ENCODE measurements at regions not wholly inside any gene's neighbourhood (a gene's known extent, or its start where the extent isn't known, plus 50 kb on each side); places are given as distances from the start of the nearest gene placed in this dataset.
A peak's percentile ranks its signal among the peaks of the same experiment; 100 is the strongest.

- no peak overlapping the region for H3K4me3 Mint-ChIP-seq
- ChIA-PET CTCF (no interaction called here), POLR2A (no interaction called here)
- H3K27ac Mint-ChIP-seq, result no peak overlapping the region
- H3K36me3 Mint-ChIP-seq (ENCODE audit: low read depth), result no peaks in the 10 kb centered on the region
- no peaks in the 10 kb centered on the region for H3K9me3 Mint-ChIP-seq
- peaks cover 1% of the 10 kb centered on the region for H3K4me1 Mint-ChIP-seq
- DNase-seq, result no peak
- H3K27me3 Mint-ChIP-seq, result peaks cover 2% of the 10 kb centered on the region
Observed at GRCh38 chr20:22387452-22387851, 196.9 kb downstream of the FOXA2 start.

- CTCF ChIA-PET, result no interaction called here
- no peak for DNase-seq
- no peak overlapping the region for H3K4me3 Mint-ChIP-seq
- H3K4me1 Mint-ChIP-seq, result peaks cover 1% of the 10 kb centered on the region
- no peak overlapping the region for H3K27ac Mint-ChIP-seq
- no peaks in the 10 kb centered on the region for H3K9me3 Mint-ChIP-seq
- H3K36me3 Mint-ChIP-seq (ENCODE audit: low read depth), result no peaks in the 10 kb centered on the region
- H3K27me3 Mint-ChIP-seq, result no peaks in the 10 kb centered on the region
- POLR2A ChIA-PET, result no interaction called here
Observed at GRCh38 chr20:22386306-22386623, 198.1 kb downstream of the FOXA2 start.

DNA sequence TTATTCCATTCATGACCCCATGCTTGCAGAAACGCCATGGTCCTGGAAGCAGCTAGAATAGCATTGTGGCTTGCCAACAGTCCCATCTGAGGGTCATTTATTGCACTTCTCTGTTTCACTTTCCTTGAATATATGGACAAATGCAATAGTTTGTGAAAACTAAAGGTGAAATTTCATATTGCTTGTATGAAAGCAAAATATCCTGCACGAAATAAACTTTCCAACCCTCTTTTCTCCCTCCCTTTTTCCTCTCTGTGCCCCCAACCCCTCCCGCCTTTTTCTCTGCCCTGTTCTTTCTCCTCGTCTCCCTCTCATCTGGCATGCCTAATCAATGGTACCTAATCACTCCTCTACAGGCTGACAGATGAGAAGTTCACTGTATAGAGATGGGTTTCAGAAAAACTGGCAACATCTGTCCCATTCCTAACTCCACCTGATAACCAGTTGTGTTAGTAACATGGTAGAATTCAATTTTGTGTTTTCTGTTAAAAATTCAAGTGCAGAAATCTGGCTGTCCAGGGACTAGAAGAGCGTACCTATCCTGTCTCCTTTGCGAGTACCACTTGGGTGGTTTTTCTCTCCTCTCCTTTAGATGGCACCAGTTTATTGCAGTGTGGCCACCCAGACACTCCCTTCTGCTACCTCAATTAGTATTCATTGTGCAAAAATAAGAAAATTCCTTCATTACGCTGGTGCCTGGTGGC lies 198.6 kb downstream of the FOXA2 start:
- H3K27ac Mint-ChIP-seq, result no peak overlapping the region
- H3K4me1 Mint-ChIP-seq, result peaks cover 1% of the 10 kb centered on the region
- H3K4me3 Mint-ChIP-seq, result no peak overlapping the region
- no peaks in the 10 kb centered on the region for H3K27me3 Mint-ChIP-seq
- no peak for DNase-seq
- H3K36me3 Mint-ChIP-seq (ENCODE audit: low read depth), result no peaks in the 10 kb centered on the region
- POLR2A ChIA-PET, result no interaction called here
- H3K9me3 Mint-ChIP-seq, result no peaks in the 10 kb centered on the region
- CTCF ChIA-PET, result no interaction called here

- CTCF ChIA-PET, result no interaction called here
- POLR2A ChIA-PET, result no interaction called here
- H3K27ac Mint-ChIP-seq, result no peak overlapping the region
Observed at GRCh38 chr20:22384978-22385377, 199.4 kb downstream of the FOXA2 start.

DNA sequence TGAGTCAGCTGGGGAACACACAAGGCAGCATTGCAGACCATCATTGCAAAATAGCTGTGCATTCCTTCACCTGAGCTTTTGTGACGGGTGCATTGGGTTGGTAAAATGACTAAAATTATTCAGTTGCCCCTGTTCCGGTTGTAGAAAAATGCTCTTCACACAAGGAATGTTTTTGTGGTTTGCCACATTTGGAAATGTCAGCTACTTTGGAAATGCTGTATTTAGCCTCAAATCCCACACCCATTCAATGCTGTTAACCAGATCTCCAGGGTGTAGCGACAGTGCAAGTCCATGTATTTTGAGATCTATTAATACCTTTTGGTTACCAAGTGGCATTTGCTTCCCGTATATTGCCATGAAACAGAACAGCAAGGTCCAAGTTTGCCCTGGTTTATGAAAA lies 201.2 kb downstream of the FOXA2 start:
- ChIA-PET POLR2A (no interaction called here), CTCF (no interaction called here)
- H3K4me3 Mint-ChIP-seq, result no peak overlapping the region
- no peak overlapping the region for H3K27ac Mint-ChIP-seq
- peaks cover 1% of the 10 kb centered on the region for H3K4me1 Mint-ChIP-seq
- no peaks in the 10 kb centered on the region for H3K9me3 Mint-ChIP-seq
- H3K36me3 Mint-ChIP-seq (ENCODE audit: low read depth), result no peaks in the 10 kb centered on the region
- H3K27me3 Mint-ChIP-seq, result no peaks in the 10 kb centered on the region
- no peak for DNase-seq

More at GRCh38 chr20:22384978-22385377, 199.4 kb downstream of the FOXA2 start:
- H3K9me3 Mint-ChIP-seq, result no peaks in the 10 kb centered on the region
- no peaks in the 10 kb centered on the region for H3K36me3 Mint-ChIP-seq (ENCODE audit: low read depth)
- no peak overlapping the region for H3K4me3 Mint-ChIP-seq
- no peaks in the 10 kb centered on the region for H3K27me3 Mint-ChIP-seq
- H3K4me1 Mint-ChIP-seq, result peaks cover 1% of the 10 kb centered on the region
- no peak for DNase-seq

GRCh38 chr20:22382742-22383141 lies 201.6 kb downstream of the FOXA2 start:
- CTCF ChIA-PET, result no interaction called here

DNA sequence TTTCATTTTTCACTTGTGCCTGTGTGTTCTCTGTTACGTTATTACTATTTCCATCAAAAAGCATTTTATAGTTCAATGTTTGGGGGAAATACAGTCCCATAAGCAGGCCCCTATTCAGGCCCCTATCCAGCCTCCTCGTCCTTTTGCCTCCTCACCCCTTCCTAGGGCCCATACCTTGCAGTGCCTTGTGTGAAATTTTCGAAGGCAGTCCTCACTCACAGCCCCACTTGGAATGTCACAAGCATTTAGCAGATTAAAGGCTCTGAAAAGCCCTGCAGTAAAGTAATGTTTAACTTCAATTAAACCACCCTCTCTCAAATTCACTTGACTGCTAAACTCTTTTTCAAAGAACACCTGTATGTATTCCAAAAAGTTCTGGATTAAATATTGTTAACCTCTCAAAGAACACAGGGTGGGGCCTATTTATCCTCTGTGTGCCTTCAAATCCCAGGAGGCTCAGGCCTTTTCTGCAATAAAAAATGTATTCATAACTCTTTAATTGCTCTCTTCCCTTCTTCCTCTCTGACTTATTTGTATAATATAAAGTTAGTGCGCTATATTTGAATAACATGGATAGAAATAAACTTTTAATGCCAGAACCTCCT lies 202.5 kb downstream of the FOXA2 start:
- H3K27ac Mint-ChIP-seq, result no peak overlapping the region

More at GRCh38 chr20:22382742-22383141, 201.6 kb downstream of the FOXA2 start:
- H3K27me3 Mint-ChIP-seq, result no peaks in the 10 kb centered on the region
- no peak overlapping the region for H3K4me3 Mint-ChIP-seq
- POLR2A ChIA-PET, result no interaction called here
- H3K27ac Mint-ChIP-seq, result no peak overlapping the region
- H3K9me3 Mint-ChIP-seq, result no peaks in the 10 kb centered on the region
- no peak for DNase-seq
- peaks cover 1% of the 10 kb centered on the region for H3K4me1 Mint-ChIP-seq
- H3K36me3 Mint-ChIP-seq (ENCODE audit: low read depth), result no peaks in the 10 kb centered on the region

GRCh38 chr20:22379472-22379871 lies 204.9 kb downstream of the FOXA2 start:
- Mint-ChIP-seq H3K27me3 (no peaks in the 10 kb centered on the region), H3K9me3 (no peaks in the 10 kb centered on the region), H3K27ac (no peak overlapping the region), H3K4me1 (peaks cover 1% of the 10 kb centered on the region), H3K4me3 (no peak overlapping the region), H3K36me3 (ENCODE audit: low read depth) (no peaks in the 10 kb centered on the region)
- CTCF ChIA-PET, result no interaction called here
- POLR2A ChIA-PET, result no interaction called here
- no peak for DNase-seq

More for the DNA sequence above, 202.5 kb downstream of the FOXA2 start:
- POLR2A ChIA-PET, result no interaction called here
- no peak for DNase-seq
- H3K4me1 Mint-ChIP-seq, result peaks cover 1% of the 10 kb centered on the region
- no peak overlapping the region for H3K4me3 Mint-ChIP-seq
- CTCF ChIA-PET, result no interaction called here
- H3K27me3 Mint-ChIP-seq, result no peaks in the 10 kb centered on the region
- H3K9me3 Mint-ChIP-seq, result no peaks in the 10 kb centered on the region
- H3K36me3 Mint-ChIP-seq (ENCODE audit: low read depth), result no peaks in the 10 kb centered on the region

- POLR2A ChIA-PET, result no interaction called here
- Mint-ChIP-seq H3K36me3 (ENCODE audit: low read depth) (no peaks in the 10 kb centered on the region), H3K27ac (no peak overlapping the region), H3K4me1 (peaks cover 17% of the 10 kb centered on the region), H3K4me3 (no peak overlapping the region), H3K27me3 (no peaks in the 10 kb centered on the region), H3K9me3 (no peaks in the 10 kb centered on the region)
- CTCF ChIA-PET, result no interaction called here
- no peak for DNase-seq
Observed at GRCh38 chr20:22374678-22375590, 209.4 kb downstream of the FOXA2 start.

DNA sequence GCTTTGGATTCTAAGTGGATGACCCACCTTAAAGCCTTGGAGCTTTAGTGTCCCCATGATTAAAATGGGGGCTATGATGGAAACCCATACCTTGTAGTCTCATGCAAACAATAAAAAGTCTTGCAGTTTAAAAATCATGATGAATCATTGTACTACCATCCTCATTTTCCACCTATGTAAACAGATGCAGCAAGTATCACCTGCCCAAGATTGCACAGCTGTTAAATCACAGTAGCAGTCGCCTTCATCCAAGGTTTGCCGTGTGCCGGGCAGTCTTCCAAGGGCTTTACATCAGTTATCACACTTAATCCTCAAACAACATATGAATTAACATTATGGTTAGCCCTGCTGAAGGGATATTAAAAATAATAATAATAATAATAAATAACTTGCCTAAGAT lies 210.3 kb downstream of the FOXA2 start:
- Mint-ChIP-seq H3K27me3 (no peaks in the 10 kb centered on the region), H3K4me1 (peaks cover 24% of the 10 kb centered on the region), H3K4me3 (no peak overlapping the region), H3K36me3 (ENCODE audit: low read depth) (no peaks in the 10 kb centered on the region), H3K9me3 (no peaks in the 10 kb centered on the region), H3K27ac (no peak overlapping the region)
- ChIA-PET CTCF (no interaction called here), POLR2A (no interaction called here)
- DNase-seq, result no peak

DNA sequence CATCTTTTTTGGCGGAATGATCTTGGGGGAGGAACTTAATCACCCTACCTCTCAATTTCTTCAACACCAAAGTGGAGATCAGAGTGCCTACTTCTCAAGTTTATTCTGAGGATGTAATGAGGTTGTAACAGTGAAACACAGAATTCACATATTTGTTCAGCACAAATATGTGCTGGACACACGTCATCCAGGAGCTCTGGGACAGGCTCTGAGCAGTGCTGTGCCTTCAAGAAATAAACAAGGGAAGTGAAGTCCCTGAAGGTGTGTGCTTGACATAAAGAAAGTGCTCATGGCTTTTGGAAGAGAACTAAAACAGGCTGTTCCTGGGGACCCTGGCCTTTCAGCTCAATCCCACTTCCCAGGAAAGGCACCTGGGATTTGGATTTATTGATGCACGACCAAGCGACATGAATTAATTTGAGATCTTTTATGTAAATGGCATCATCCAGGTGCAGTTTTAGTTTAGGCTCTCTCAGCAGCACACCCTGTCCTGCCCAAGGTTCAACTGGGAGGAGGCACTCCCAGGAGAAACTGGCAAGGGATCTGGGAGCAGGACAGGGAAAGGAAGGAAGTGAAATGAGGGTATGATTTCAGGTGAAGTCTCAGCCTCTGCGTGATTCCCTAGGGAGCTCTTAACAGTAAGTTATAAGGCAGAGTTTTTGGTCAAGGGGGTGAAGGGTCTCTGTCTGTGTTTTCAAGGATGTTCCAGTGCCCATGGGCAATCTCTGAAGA lies 211.0 kb downstream of the FOXA2 start:
- H3K4me1 Mint-ChIP-seq, result peaks cover 24% of the 10 kb centered on the region
- H3K36me3 Mint-ChIP-seq (ENCODE audit: low read depth), result no peaks in the 10 kb centered on the region
- no peak overlapping the region for H3K4me3 Mint-ChIP-seq
- ChIA-PET CTCF (no interaction called here), POLR2A (no interaction called here)
- DNase-seq, result no peak
- H3K9me3 Mint-ChIP-seq, result no peaks in the 10 kb centered on the region
- no peak overlapping the region for H3K27ac Mint-ChIP-seq
- H3K27me3 Mint-ChIP-seq, result no peaks in the 10 kb centered on the region

- Mint-ChIP-seq H3K27me3 (no peaks in the 10 kb centered on the region), H3K27ac (peak overlapping the region; percentile 82), H3K9me3 (no peaks in the 10 kb centered on the region), H3K4me3 (no peak overlapping the region), H3K4me1 (peaks cover 26% of the 10 kb centered on the region), H3K36me3 (ENCODE audit: low read depth) (no peaks in the 10 kb centered on the region)
- POLR2A ChIA-PET, result no interaction called here
- DNase-seq, result peak; percentile 54
- CTCF ChIA-PET, result no interaction called here
Observed at GRCh38 chr20:22371843-22372242, 212.5 kb downstream of the FOXA2 start.

DNA sequence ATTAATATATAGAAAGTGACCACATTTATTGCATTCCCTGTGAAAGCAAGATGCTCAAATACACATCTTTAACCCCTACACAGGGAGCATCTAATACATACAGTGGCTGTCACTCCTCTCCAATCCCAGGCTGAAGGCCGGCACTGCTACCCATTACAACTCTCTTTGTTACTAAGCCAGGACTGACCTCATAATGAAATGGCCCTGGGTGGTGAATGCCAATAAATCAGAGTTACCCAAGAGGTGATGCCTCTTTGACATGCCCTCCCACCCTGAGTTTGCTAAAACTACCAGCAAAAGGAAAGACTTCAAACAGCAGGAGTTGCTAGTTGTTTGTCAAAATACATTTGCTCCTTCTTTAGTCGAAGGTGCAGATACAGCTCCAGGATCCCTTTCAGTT lies 214.2 kb downstream of the FOXA2 start:
- Mint-ChIP-seq H3K4me1 (peaks cover 26% of the 10 kb centered on the region), H3K9me3 (no peaks in the 10 kb centered on the region), H3K27me3 (peaks cover 4% of the 10 kb centered on the region), H3K27ac (no peak overlapping the region), H3K36me3 (ENCODE audit: low read depth) (no peaks in the 10 kb centered on the region), H3K4me3 (no peak overlapping the region)
- CTCF ChIA-PET, result no interaction called here
- no peak for DNase-seq
- POLR2A ChIA-PET, result no interaction called here

Measured in activated CD4-positive, alpha-beta T cell treated with anti-CD3 and anti-CD28 coated beads, Interleukin-2, amount 10 ng/mL, durations not matched to agents 7 days and 5 days (primary cell).